DMS 273 (cell line): ENCODE measurements at regions not wholly inside any gene's neighbourhood (a gene's known extent, or its start where the extent isn't known, plus 50 kb on each side); places are given as distances from the start of the nearest gene placed in this dataset.
"Not testable (repeated sequence)": the region's sequence is repeated elsewhere in the genome, so short reads cannot be mapped to it uniquely, and the experiment has no call there.

Experiments used
- DNase-seq: peaks from one replicate; lab custom pipeline; 2025; ENCODE audit not compliant: unreplicated experiment; lab: John Stamatoyannopoulos, UW

- no peak for DNase-seq
Measured at GRCh38 chr5:1973391-1974013, 90.8 kb upstream of the IRX4 start.

- no peak for DNase-seq
Measured at GRCh38 chr5:1971944-1972343, 89.2 kb upstream of the IRX4 start.

GRCh38 chr5:1967736-1968135, 85.0 kb upstream of the IRX4 start:
- no peak for DNase-seq

- DNase-seq: no peak
Measured at GRCh38 chr5:1966461-1966860, 83.7 kb upstream of the IRX4 start.

GRCh38 chr5:1965925-1966324, 83.2 kb upstream of the IRX4 start:
- no peak for DNase-seq

- no peak for DNase-seq
Measured at GRCh38 chr5:1963941-1964451, 81.3 kb upstream of the IRX4 start.

- no peak for DNase-seq
Measured at GRCh38 chr5:1963358-1963757, 80.6 kb upstream of the IRX4 start.

GRCh38 chr5:1962619-1963355, 80.1 kb upstream of the IRX4 start:
- DNase-seq: no peak

GRCh38 chr5:1961952-1962595, 79.3 kb upstream of the IRX4 start:
- DNase-seq: no peak

GRCh38 chr5:1961304-1961946, 78.7 kb upstream of the IRX4 start:
- no peak for DNase-seq

GRCh38 chr5:1960595-1961303, 78.0 kb upstream of the IRX4 start:
- no peak for DNase-seq

GRCh38 chr5:1959725-1960581, 77.2 kb upstream of the IRX4 start:
- no peak for DNase-seq

GRCh38 chr5:1959231-1959630, 76.5 kb upstream of the IRX4 start:
- DNase-seq: no peak

- no peak for DNase-seq
Measured at GRCh38 chr5:1958211-1959010, 75.7 kb upstream of the IRX4 start.

GRCh38 chr5:1955586-1955985, 72.9 kb upstream of the IRX4 start:
- DNase-seq: no peak

- DNase-seq: not testable (repeated sequence)
Measured at GRCh38 chr5:1953710-1954109, 71.0 kb upstream of the IRX4 start.

GRCh38 chr5:1952444-1953099, 69.8 kb upstream of the IRX4 start:
- no peak for DNase-seq

- no peak for DNase-seq
Measured at GRCh38 chr5:1952021-1952420, 69.3 kb upstream of the IRX4 start.
